Muscle layer of duodenum (tissue), 2 donors: ENCODE measurements at regions not wholly inside any gene's neighbourhood (a gene's known extent, or its start where the extent isn't known, plus 50 kb on each side); places are given as distances from the start of the nearest gene placed in this dataset.

ENCODE experiments used
- H3K27ac ChIP-seq: one replicate; pipeline ENCODE4 v1.7.0; 2013; ENCODE audit warnings: mild to moderate bottlenecking, low read length
- H3K27me3 ChIP-seq: one replicate; pipeline ENCODE4 v1.7.0; 2013; ENCODE audit warnings: low read depth, mild to moderate bottlenecking, control low read depth, low read length
- H3K36me3 ChIP-seq, 2 donors: one replicate each; pipeline ENCODE4 v1.7.0; 2013; ENCODE audit warnings: low read length in 2 of 2, control low read depth in 1 of 2, mild to moderate bottlenecking in 1 of 2; ENCODE audit not compliant: insufficient read depth in 2 of 2, control insufficient read depth in 1 of 2
- H3K4me1 ChIP-seq, 2 donors: one replicate each; pipeline ENCODE4 v1.7.0; 2013; ENCODE audit warnings: low read length in 2 of 2, mild to moderate bottlenecking in 2 of 2, control low read depth in 1 of 2, moderate library complexity in 1 of 2; ENCODE audit not compliant: insufficient read depth in 2 of 2, control insufficient read depth in 1 of 2
- H3K4me3 ChIP-seq, 2 donors: one replicate each; pipeline ENCODE4 v1.7.0; 2013; ENCODE audit warnings: low read length in 2 of 2, low read depth in 1 of 2, mild to moderate bottlenecking in 1 of 2
- H3K9me3 ChIP-seq, 2 donors: one replicate each; pipeline ENCODE4 v1.7.0; 2013; ENCODE audit warnings: low read length in 2 of 2, control low read depth in 1 of 2, mild to moderate bottlenecking in 1 of 2; ENCODE audit not compliant: control insufficient read depth in 1 of 2
- donor health status: healthy.

DNA sequence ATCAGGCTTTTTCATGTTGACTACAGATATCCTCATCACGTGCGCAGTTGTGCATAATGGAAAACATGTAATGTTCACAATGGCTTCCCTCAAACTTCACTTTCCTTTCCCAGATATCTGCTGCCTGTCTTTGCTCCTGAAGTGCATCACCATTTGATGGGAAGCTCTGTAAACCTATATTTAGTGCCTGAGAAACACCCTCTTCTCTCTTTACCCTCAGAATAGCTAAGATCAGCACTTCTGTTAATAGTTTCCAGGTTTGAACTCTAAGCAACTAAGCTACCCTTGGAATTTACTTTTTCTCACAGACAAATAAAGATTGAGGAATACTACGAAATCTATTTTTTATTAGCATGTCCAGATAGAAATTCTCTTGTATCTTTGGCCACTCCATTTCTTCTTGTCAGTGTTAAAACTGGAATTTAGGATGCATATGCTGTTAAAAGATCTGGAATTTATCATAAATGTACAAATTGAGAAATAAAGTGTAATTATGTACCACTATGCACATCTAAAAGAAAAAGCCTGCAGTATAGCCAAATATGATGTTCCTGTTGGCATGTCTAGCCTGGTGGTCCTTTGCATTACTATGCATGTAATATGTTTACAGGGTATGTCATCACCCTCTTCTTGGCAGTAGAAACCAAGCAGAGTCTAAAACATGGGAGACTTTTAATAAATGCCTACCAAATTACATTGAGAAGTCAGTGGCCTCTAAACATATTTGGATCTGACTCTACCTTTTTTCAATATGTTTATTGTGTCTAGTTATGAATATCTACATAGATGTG, 278.7 kb downstream of the FIGN start:
- no peaks in the 10 kb centered on the region for H3K9me3 ChIP-seq
- H3K27me3 ChIP-seq = no peaks in the 10 kb centered on the region
- no peaks in the 10 kb centered on the region for H3K4me1 ChIP-seq
- no peak overlapping the region for H3K4me3 ChIP-seq
- H3K27ac ChIP-seq = no peak overlapping the region
- H3K36me3 ChIP-seq = no peaks in the 10 kb centered on the region

DNA sequence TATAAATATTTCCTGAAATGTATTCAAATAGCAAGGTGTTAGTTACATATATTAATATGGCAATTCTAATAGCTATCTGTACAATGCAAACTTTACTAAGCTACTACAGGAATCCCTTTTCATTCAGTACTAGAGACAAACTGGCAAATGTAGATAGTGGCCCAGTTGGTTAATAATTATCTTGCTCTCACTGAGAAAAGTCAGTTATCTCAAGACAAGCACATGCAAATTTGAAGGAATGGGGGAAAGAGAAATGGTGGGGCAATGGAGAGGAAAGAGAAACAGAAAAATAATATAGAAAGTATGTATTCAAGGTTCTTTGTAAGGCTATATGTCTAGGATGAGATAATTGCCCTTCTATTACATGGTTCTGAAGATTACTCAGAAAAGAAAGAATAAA, 280.0 kb downstream of the FIGN start:
- Histone ChIP-seq H3K27ac (no peak overlapping the region), H3K27me3 (no peaks in the 10 kb centered on the region), H3K9me3 (no peaks in the 10 kb centered on the region), H3K4me1 (no peaks in the 10 kb centered on the region), H3K36me3 (no peaks in the 10 kb centered on the region), H3K4me3 (no peak overlapping the region)

DNA sequence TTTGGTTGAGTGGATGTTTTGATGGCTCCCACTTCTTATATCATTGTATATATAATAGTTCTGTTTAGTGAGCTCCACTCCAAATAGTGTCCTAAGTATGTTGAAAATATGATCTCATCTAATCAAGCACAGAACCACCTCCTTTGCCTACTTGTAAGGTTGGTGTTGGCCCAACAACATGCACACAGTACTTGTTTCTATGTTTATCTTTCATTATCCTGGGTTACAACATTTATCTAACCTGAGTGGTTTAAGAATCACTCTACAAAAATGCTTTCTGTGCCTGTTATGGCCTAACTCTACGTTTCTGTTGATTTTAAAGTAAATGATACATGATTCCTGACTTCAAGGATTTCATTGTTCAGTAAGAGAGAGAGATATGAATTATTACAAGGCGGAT, 281.9 kb downstream of the FIGN start:
- Histone ChIP-seq H3K4me1 (no peaks in the 10 kb centered on the region), H3K9me3 (no peaks in the 10 kb centered on the region), H3K27me3 (no peaks in the 10 kb centered on the region), H3K27ac (no peak overlapping the region), H3K4me3 (no peak overlapping the region), H3K36me3 (no peaks in the 10 kb centered on the region)

- H3K9me3 ChIP-seq = no peaks in the 10 kb centered on the region
- H3K4me3 ChIP-seq = no peak overlapping the region
- H3K4me1 ChIP-seq = no peaks in the 10 kb centered on the region
- no peaks in the 10 kb centered on the region for H3K27me3 ChIP-seq
- H3K36me3 ChIP-seq = no peaks in the 10 kb centered on the region
- no peak overlapping the region for H3K27ac ChIP-seq
Observed at GRCh38 chr2:163441603-163442002, 294.2 kb downstream of the FIGN start.

DNA sequence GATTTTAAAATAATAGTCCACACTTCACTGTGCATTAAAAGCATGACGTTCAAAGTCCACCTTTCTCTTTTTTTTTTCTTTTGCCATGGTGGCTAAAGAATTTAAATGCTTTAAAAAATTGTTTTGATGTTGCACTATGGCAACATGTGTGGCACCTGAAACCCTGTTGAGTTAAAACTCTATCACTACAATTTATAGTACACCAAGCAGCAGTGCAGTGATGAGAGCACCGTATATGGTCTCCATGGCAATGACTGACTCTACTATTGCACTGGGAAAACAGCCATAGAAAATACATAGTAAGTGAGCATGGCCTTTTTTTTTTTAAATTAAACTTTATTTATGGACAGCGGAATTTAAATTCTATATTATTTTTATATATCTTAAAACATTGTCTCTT, 298.8 kb downstream of the FIGN start:
- H3K9me3 ChIP-seq = no peaks in the 10 kb centered on the region
- no peaks in the 10 kb centered on the region for H3K4me1 ChIP-seq
- H3K4me3 ChIP-seq = no peak overlapping the region
- no peaks in the 10 kb centered on the region for H3K36me3 ChIP-seq
- H3K27me3 ChIP-seq = no peaks in the 10 kb centered on the region
- H3K27ac ChIP-seq = no peak overlapping the region

DNA sequence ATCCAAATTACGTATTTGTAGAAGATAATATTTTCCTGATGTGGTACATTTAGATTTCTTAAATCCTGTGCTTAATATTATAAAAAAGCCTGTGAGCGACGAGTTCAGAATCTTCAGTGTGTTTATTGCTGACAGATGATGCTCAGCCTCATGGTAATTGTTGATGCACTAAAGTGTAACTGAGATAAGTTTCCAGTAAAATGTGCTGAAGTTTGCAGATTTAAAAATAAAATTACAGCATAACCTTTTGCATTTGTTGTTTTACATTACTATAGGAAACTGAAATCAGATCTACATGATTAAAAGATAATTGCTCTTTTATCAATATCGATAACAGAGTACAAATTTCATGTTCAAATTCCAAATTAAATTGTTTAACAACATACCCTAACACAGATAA, 307.6 kb downstream of the FIGN start:
- Histone ChIP-seq H3K4me3 (no peak overlapping the region), H3K36me3 (no peaks in the 10 kb centered on the region), H3K4me1 (no peaks in the 10 kb centered on the region), H3K9me3 (no peaks in the 10 kb centered on the region), H3K27me3 (no peaks in the 10 kb centered on the region), H3K27ac (no peak overlapping the region)

- H3K4me1 ChIP-seq = no peaks in the 10 kb centered on the region
- no peak overlapping the region for H3K27ac ChIP-seq
- H3K9me3 ChIP-seq = no peaks in the 10 kb centered on the region
- no peaks in the 10 kb centered on the region for H3K27me3 ChIP-seq
- H3K36me3 ChIP-seq = no peaks in the 10 kb centered on the region
- H3K4me3 ChIP-seq = no peak overlapping the region
Observed at GRCh38 chr2:163420604-163421003, 315.2 kb downstream of the FIGN start.

DNA sequence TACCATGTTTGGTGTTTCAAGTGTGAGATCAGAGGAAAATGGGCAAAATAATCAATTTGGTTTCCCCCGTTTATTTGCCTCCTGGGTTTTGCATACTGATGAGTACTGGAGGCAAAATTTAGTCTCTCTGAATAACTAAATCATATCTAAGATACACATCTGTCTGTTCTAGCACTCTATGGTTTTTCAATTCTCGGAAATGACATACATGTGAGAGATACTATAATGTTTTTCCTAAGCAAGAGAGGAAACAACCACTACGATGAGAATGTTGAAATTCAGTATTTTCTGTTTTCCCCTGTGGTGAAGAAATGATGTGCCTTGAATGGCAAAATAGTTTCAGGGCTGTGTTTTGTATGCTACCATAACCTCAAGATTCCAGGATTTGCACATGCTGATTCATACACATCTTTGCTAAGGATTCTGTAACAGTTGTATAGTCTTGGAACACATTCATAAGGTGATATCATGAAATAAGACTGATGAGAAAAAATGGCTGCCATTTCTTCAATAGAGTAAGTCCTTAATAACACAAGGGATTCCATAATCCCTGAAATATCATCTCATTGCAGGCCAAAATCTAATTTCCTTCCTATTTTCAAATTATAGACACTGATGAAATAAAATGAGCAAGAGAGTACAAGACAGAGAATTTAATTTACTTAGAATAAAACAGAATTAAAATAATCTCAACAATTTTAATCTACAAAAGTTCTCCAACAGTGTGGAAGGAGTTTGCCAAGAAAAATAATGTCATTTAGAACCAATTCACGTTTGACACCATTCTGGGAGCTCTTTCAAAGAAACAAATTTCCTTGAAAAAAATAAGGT, 316.6 kb downstream of the FIGN start:
- Histone ChIP-seq H3K27me3 (no peaks in the 10 kb centered on the region), H3K36me3 (no peaks in the 10 kb centered on the region), H3K4me3 (no peak overlapping the region), H3K4me1 (no peaks in the 10 kb centered on the region), H3K9me3 (no peaks in the 10 kb centered on the region), H3K27ac (no peak overlapping the region)

- Histone ChIP-seq H3K36me3 (no peaks in the 10 kb centered on the region), H3K27me3 (no peaks in the 10 kb centered on the region), H3K27ac (no peak overlapping the region), H3K9me3 (no peaks in the 10 kb centered on the region), H3K4me3 (no peak overlapping the region), H3K4me1 (no peaks in the 10 kb centered on the region)
Observed at GRCh38 chr2:163417596-163418337, 318.0 kb downstream of the FIGN start.

DNA sequence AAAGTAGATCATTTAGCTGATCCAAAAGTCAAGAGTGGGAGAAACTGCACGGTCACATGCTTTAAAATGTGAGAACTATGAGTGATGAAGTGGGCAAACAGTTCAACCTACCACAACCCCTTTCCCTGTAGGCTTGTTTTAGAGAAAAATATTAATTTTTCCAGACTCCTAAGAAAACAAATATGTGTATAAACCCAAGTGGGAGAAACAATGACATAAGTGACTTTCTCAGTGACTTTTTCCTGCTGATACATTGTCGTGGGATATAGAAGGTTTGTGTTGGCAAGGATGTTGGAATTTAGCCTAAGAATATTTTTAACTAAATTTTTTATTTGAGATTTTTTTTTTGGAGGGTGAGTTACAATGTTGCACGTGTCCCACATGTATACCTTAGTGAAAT, 321.7 kb downstream of the FIGN start:
- H3K4me1 ChIP-seq = no peaks in the 10 kb centered on the region
- no peaks in the 10 kb centered on the region for H3K9me3 ChIP-seq
- H3K36me3 ChIP-seq = no peaks in the 10 kb centered on the region
- no peak overlapping the region for H3K4me3 ChIP-seq
- H3K27me3 ChIP-seq = no peaks in the 10 kb centered on the region
- no peak overlapping the region for H3K27ac ChIP-seq

- no peaks in the 10 kb centered on the region for H3K4me1 ChIP-seq
- no peaks in the 10 kb centered on the region for H3K9me3 ChIP-seq
- H3K27me3 ChIP-seq = no peaks in the 10 kb centered on the region
- H3K27ac ChIP-seq = no peak overlapping the region
- no peaks in the 10 kb centered on the region for H3K36me3 ChIP-seq
- no peak overlapping the region for H3K4me3 ChIP-seq
Observed at GRCh38 chr2:163407296-163407695, 328.5 kb downstream of the FIGN start.
